Stimulated activated CD8-positive, alpha-beta memory T cell treated with anti-CD3 and anti-CD28 coated beads, Interleukin-15, amount 100 ng/mL, for 48 hours (primary cell): ENCODE measurements at regions not wholly inside any gene's neighbourhood (a gene's known extent, or its start where the extent isn't known, plus 50 kb on each side); places are given as distances from the start of the nearest gene placed in this dataset.
"Not testable (repeated sequence)": the region's sequence is repeated elsewhere in the genome, so short reads cannot be mapped to it uniquely, and the experiment has no call there.

Experiments used
- DNase-seq, 2 donors: peaks; one replicate each; pipeline ENCODE4 v3.0.0-alpha.2; 2020; ENCODE audit warnings: low read depth in 2 of 2

- DNase-seq: no peak
Measured at GRCh38 chr4:178148106-178148505, 705.9 kb upstream of the AGA start.

GRCh38 chr4:178165251-178165950, 723.2 kb upstream of the AGA start:
- DNase-seq: no peak

- DNase-seq: no peak
Measured at GRCh38 chr4:178165951-178166308, 723.7 kb upstream of the AGA start.

GRCh38 chr4:178173771-178174170, 731.5 kb upstream of the AGA start:
- DNase-seq: no peak

- DNase-seq: no peak
Measured at GRCh38 chr4:178174756-178175155, 732.5 kb upstream of the AGA start.

- DNase-seq: no peak
Measured at GRCh38 chr4:178185517-178185916, 743.3 kb upstream of the AGA start.

- no peak for DNase-seq
Measured at GRCh38 chr4:178192611-178193010, 750.4 kb upstream of the AGA start.

- DNase-seq: no peak
Measured at GRCh38 chr4:178196751-178197374, 754.6 kb upstream of the AGA start.

- no peak for DNase-seq
Measured at GRCh38 chr4:178198691-178199090, 756.5 kb upstream of the AGA start.

GRCh38 chr4:178202422-178202821, 760.2 kb upstream of the AGA start:
- DNase-seq: no peak

GRCh38 chr4:178205826-178206225, 763.6 kb upstream of the AGA start:
- no peak for DNase-seq

GRCh38 chr4:178215309-178215708, 773.1 kb upstream of the AGA start:
- no peak for DNase-seq

GRCh38 chr4:178215763-178216162, 773.5 kb upstream of the AGA start:
- DNase-seq: no peak

- DNase-seq: not testable (repeated sequence)
Measured at GRCh38 chr4:178226421-178226820, 784.2 kb upstream of the AGA start.

- no peak for DNase-seq
Measured at GRCh38 chr4:178233906-178234305, 791.7 kb upstream of the AGA start.

- DNase-seq: no peak
Measured at GRCh38 chr4:178240891-178241290, 798.7 kb upstream of the AGA start.

GRCh38 chr4:178241601-178242118, 799.4 kb upstream of the AGA start:
- no peak for DNase-seq

GRCh38 chr4:178242655-178243054, 800.4 kb upstream of the AGA start:
- no peak for DNase-seq

GRCh38 chr4:178244785-178245184, 802.5 kb upstream of the AGA start:
- DNase-seq: no peak

- DNase-seq: no peak
Measured at GRCh38 chr4:178255172-178255571, 812.9 kb upstream of the AGA start.

GRCh38 chr4:178258603-178259002, 816.4 kb upstream of the AGA start:
- DNase-seq: no peak

GRCh38 chr4:178259566-178259965, 817.3 kb upstream of the AGA start:
- no peak for DNase-seq

- no peak for DNase-seq
Measured at GRCh38 chr4:178264001-178264400, 821.8 kb upstream of the AGA start.

GRCh38 chr4:178271386-178271785, 829.1 kb upstream of the AGA start:
- DNase-seq: no peak
